ENCODE measurements at regions not wholly inside any gene's neighbourhood (a gene's known extent, or its start where the extent isn't known, plus 50 kb on each side); places are given as distances from the start of the nearest gene placed in this dataset.
A peak's percentile ranks its signal among the peaks of the same experiment; 100 is the strongest.

DNA sequence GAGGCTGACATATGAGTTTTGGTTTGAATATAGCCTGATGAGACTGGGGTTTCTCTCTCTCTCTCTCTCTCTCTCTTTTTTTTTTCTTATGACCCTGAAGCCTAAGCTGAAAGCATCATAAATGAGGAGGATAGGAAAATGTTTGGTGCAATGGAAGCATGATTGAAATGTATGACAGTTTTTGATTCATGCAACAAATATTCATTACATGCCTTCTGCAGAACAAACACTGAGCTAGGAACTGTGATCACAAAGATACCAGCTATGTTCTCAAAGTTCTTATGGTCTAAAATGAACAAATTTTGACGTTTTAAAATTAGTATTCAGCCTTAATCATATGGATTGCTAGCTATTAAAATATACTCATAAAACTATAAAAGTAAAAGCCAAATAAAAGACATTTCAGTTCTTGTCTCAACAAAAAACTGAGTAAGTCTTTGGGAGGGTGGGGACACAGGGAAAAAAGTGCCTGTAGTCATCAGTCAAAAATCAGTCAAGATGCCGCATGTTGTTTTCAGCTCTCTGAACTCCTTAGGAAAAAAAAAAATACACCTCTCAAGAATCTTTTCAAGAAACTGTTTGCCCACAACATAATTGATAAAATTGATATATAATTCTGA is 57.2 kb downstream of the NKX6-1 start:
- no peaks in the 10 kb centered on the region for H3K36me3 ChIP-seq
- no peak overlapping the region for H3K27ac ChIP-seq
- no peak overlapping the region for H3K4me3 ChIP-seq
- DNase-seq (ENCODE audit: low read depth in 1 of 2, low spot score in 2 of 2) = no peak
- H3K9me3 ChIP-seq (replicated peaks) = no peaks in the 10 kb centered on the region
- no peaks in the 10 kb centered on the region for H3K4me1 ChIP-seq (replicated peaks)
- peaks cover 24% of the 10 kb centered on the region for H3K27me3 ChIP-seq (replicated peaks)

DNA sequence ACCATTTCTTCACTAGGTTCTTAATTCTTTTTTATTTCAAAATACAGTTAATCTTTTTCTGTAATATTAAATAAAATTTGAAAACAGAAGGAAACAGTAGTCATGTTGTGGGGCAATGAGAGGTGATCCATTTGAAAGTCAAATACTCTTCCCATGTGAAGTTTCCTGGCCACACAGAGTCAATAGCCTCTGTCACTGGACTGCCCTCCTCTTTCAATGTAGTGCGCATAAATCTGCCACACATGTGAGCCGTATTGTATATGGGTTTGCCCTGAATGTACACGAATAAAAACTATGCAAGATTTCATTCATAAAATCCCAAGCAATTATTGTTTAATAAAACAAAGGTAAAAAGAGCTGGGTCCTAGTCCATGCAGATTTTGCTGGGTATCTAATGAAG is 59.1 kb downstream of the NKX6-1 start:
- H3K4me3 ChIP-seq = no peak overlapping the region
- H3K4me1 ChIP-seq (replicated peaks) = no peaks in the 10 kb centered on the region
- H3K9me3 ChIP-seq (replicated peaks) = no peaks in the 10 kb centered on the region
- H3K36me3 ChIP-seq = no peaks in the 10 kb centered on the region
- DNase-seq (ENCODE audit: low read depth in 1 of 2, low spot score in 2 of 2) = no peak
- no peak overlapping the region for H3K27ac ChIP-seq
- peaks cover 26% of the 10 kb centered on the region for H3K27me3 ChIP-seq (replicated peaks)

DNA sequence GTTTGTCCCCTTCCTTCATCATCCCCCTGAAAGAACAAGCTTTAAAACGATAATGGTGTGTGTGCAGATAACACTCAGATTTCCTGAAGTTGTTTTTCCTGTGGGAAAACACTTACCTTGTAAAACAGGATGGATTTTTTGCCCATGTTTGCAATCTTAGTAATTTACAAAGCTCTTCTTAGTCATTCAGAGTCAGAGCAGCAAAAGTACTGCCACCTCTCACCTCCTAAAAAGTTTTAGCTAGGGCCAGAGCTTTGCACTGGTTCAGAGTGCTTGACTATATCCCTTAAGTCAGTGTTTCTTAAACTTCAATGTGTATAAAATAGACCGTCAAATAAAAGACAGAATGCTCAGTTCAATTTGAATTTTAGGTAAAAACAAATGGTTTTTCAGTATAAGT is 62.3 kb downstream of the NKX6-1 start:
- peaks cover 16% of the 10 kb centered on the region for H3K27me3 ChIP-seq (replicated peaks)
- H3K4me1 ChIP-seq (replicated peaks) = no peaks in the 10 kb centered on the region
- H3K36me3 ChIP-seq = no peaks in the 10 kb centered on the region
- no peak overlapping the region for H3K4me3 ChIP-seq
- no peaks in the 10 kb centered on the region for H3K9me3 ChIP-seq (replicated peaks)
- no peak for DNase-seq (ENCODE audit: low read depth in 1 of 2, low spot score in 2 of 2)
- no peak overlapping the region for H3K27ac ChIP-seq

DNA sequence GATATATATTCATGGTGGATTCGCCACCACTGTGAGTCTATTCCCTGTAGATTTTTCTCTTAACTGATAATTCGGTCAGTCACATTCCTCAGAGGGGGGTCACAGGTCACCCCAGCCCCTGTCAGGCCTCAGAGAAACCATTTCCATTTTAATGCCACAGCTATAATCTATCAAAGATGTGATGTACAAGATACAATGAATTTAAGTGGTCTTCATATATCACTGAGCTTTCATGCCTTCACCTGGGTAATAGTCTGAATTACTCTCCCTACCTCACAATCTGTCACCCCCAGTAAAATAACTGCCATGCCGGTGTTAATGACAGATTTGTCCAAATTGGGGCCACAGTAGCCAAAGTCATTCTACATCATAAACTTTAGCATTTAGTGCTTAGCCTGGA is 64.7 kb downstream of the NKX6-1 start:
- Histone ChIP-seq H3K4me1 (replicated peaks) (no peaks in the 10 kb centered on the region), H3K27ac (no peak overlapping the region), H3K4me3 (no peak overlapping the region), H3K27me3 (replicated peaks) (0 out of 2 replicates have a peak, but pooled peaks cover 2% of the 10 kb centered on the region), H3K36me3 (no peaks in the 10 kb centered on the region), H3K9me3 (replicated peaks) (no peaks in the 10 kb centered on the region)
- DNase-seq (ENCODE audit: low read depth in 1 of 2, low spot score in 2 of 2) = no peak

DNA sequence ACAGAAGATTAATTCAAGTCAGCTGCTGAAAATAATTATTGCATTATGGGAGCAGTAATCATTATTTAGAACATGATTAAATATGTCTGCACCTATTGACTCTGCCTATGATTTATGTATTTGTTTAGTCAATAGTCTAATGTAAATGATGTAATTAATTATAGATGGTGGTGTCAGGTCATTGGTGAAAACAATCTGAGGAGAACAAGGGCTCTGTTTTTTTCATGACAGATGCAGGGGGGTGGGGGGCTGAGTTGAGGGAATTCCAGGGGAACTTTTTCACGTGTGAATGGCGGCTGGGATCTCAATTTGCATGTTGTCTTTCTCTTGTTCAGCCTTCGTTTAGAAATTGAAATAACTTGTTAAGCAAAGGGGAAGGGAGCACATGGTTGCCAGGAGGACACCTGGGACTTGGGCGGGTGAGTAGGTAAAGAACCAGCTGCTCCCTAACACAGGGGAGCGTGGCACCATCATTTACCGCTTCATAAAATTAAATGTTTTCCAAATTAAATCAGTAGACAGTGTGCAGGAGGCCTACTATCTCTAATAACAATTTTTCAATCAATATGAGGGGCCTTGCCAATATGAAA is 65.4 kb downstream of the NKX6-1 start:
- Histone ChIP-seq H3K4me3 (no peak overlapping the region), H3K27ac (no peak overlapping the region), H3K27me3 (replicated peaks) (0 out of 2 replicates have a peak, but pooled peaks cover 2% of the 10 kb centered on the region), H3K9me3 (replicated peaks) (no peaks in the 10 kb centered on the region), H3K36me3 (no peaks in the 10 kb centered on the region), H3K4me1 (replicated peaks) (no peaks in the 10 kb centered on the region)
- DNase-seq (ENCODE audit: low read depth in 1 of 2, low spot score in 2 of 2) = no peak

DNA sequence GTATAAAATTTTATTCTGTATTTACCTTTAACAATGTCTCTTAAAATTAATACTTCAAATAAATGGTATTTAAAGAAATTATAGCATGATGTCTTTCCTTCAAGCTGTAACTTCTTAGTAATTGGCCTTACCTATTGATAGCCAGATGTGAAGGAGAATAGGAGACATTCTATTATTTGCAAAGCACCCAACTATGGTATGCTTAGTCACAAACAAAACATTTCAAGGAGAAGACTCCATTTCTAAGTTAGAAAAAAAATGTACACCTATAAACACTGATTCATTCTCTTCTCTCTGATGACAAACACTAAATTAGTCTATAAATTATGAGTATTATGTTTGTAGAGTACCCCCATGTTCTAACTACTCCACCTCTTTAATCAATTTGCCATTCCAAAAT is 66.4 kb downstream of the NKX6-1 start:
- Histone ChIP-seq H3K27me3 (replicated peaks) (0 out of 2 replicates have a peak, but pooled peaks cover 2% of the 10 kb centered on the region), H3K27ac (no peak overlapping the region), H3K4me3 (no peak overlapping the region), H3K4me1 (replicated peaks) (no peaks in the 10 kb centered on the region), H3K9me3 (replicated peaks) (no peaks in the 10 kb centered on the region), H3K36me3 (no peaks in the 10 kb centered on the region)
- no peak for DNase-seq (ENCODE audit: low read depth in 1 of 2, low spot score in 2 of 2)

DNA sequence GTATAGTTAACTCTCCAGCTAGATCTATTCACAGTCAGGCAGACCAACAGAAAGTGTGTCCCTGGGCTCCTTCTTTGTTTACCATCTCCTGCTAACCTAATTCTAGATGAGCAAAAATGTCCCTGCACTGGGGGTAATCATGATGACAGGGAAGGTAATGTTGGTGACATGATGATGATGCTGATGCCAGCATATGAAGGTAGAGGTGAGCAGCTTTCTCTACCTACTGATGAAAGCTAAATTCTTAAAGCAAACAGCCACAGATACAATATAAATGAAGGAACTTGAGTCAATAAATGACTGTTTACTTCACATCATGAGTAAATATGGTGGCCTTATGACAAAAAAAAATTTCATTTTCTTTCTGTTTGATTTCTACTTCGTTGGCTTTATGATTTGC is 78.5 kb downstream of the NKX6-1 start:
- no peak overlapping the region for H3K27ac ChIP-seq
- DNase-seq (ENCODE audit: low read depth in 1 of 2, low spot score in 2 of 2) = no peak
- H3K36me3 ChIP-seq = no peaks in the 10 kb centered on the region
- no peak overlapping the region for H3K4me3 ChIP-seq
- H3K4me1 ChIP-seq (replicated peaks) = no peaks in the 10 kb centered on the region
- H3K9me3 ChIP-seq (replicated peaks) = no peaks in the 10 kb centered on the region
- no peaks in the 10 kb centered on the region for H3K27me3 ChIP-seq (replicated peaks)

DNA sequence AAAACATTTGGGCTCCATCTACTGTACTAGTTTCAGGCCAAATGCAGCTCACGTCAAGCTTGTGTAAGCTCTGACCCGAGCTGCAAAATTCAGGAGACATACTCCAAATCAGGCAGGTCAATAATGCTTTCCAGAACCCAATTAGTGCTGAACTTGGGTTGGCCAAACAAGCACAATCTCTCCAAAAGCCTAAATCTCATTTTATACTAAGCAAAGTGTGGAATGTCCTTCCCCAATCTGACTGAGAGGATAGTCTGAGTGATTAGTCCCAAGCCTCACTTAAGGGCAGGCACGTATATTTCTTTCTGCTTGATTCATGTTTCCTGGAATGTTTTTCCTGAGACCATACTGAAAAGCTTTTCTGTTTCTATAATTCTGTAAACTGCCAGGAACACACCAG is 79.9 kb downstream of the NKX6-1 start:
- Histone ChIP-seq H3K27me3 (replicated peaks) (no peaks in the 10 kb centered on the region), H3K4me3 (no peak overlapping the region), H3K27ac (no peak overlapping the region), H3K4me1 (replicated peaks) (no peaks in the 10 kb centered on the region), H3K9me3 (replicated peaks) (no peaks in the 10 kb centered on the region), H3K36me3 (no peaks in the 10 kb centered on the region)
- DNase-seq (ENCODE audit: low read depth in 1 of 2, low spot score in 2 of 2) = no peak

DNA sequence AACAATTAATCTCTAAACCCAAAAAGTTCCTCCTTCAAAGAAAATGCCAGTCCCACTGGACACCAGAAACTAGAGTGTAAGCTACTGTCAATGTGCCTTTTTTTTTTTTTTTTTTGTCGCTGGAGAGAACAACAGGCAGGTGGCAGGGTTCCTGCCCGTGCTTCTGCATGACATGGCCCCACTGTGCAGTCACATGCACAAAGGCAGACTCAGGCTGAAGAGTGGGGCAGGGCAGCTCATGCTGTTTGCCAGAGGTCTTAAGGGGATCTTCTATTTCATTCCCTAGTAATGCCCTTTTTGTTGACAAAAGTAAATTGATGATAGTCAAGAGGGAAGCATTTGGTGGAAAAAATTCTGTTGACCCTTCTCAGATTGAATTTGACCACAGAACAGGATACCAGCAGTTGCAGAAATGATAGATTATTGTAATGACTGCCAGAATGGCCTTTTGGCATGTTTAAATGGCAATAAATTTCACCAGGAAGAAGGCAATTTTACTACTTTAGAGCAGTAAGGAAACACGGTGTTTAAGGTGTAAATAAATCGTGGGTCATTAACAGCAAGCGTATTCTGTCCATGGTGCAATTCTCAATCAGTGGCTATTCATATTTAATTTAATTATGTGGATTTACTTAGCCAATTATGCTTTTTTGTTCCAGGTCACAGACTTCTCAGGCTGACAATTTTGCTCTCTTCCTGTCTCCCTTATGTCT is 80.9 kb downstream of the NKX6-1 start:
- Histone ChIP-seq H3K9me3 (replicated peaks) (no peaks in the 10 kb centered on the region), H3K27ac (no peak overlapping the region), H3K27me3 (replicated peaks) (no peaks in the 10 kb centered on the region), H3K36me3 (no peaks in the 10 kb centered on the region), H3K4me1 (replicated peaks) (no peaks in the 10 kb centered on the region), H3K4me3 (no peak overlapping the region)
- DNase-seq (ENCODE audit: low read depth in 1 of 2, low spot score in 2 of 2) = no peak

DNA sequence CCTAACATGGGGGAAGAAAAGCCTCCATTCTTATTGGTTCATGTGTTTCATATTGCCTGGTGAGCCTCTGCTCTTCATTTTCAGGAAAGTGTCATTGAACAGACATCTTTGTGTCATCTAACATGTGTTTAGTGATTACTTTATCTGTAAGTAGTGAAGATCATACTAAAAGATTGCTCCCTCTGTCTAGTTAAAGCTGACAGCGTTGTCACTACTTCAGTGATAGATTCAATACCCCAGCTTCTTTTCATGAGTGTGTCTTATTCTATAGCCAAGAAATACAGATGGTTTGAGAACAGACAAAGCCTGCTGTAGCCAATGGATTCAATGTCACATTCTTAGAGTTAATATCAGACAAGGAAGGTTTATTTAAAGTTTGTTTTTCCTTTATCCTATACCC is 85.1 kb downstream of the NKX6-1 start:
- H3K4me3 ChIP-seq = no peak overlapping the region
- DNase-seq (ENCODE audit: low read depth in 1 of 2, low spot score in 2 of 2) = no peak
- H3K9me3 ChIP-seq (replicated peaks) = no peaks in the 10 kb centered on the region
- H3K27me3 ChIP-seq (replicated peaks) = no peaks in the 10 kb centered on the region
- no peaks in the 10 kb centered on the region for H3K36me3 ChIP-seq
- no peaks in the 10 kb centered on the region for H3K4me1 ChIP-seq (replicated peaks)
- no peak overlapping the region for H3K27ac ChIP-seq

DNA sequence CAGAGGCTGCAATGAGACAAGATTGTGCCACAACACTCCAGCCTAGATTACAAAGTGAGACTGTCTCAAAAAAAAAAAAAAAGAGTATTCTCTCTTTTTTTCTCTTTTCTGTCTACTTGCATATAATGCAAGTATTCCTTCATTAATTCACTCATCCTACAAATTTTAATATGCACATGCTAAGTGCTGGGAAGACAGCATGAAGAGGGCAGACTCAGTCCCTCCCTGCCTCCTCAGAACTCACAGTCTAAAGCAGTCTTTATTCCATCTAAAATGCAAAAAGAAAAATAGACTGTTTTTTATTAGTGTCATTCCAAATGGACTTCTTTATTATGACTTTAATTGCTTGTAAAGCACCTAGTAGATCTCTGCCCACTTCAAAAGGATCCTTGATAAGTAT is 85.6 kb downstream of the NKX6-1 start:
- H3K4me1 ChIP-seq (replicated peaks) = no peaks in the 10 kb centered on the region
- no peaks in the 10 kb centered on the region for H3K9me3 ChIP-seq (replicated peaks)
- no peak overlapping the region for H3K4me3 ChIP-seq
- H3K27me3 ChIP-seq (replicated peaks) = no peaks in the 10 kb centered on the region
- H3K36me3 ChIP-seq = no peaks in the 10 kb centered on the region
- no peak for DNase-seq (ENCODE audit: low read depth in 1 of 2, low spot score in 2 of 2)
- no peak overlapping the region for H3K27ac ChIP-seq

DNA sequence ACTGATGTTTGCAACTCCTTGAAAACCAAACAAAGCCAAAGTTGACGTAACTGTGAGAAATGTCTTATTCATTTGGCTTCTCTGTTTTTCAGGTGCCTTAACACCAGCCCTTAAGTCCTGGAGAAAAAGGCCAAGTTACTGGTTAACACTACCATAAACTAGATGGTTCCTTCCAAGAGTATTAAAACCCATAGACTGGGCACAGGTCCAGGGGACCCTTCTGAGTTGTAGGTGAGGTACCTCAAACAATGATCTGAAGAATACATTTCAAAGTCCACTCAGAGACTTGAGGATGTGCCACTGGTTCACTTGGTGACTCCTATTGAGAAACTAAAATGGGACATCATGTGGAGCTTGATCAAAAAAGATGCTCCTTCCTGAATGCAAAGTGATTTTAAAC is 87.0 kb downstream of the NKX6-1 start:
- Histone ChIP-seq H3K27ac (no peak overlapping the region), H3K27me3 (replicated peaks) (no peaks in the 10 kb centered on the region), H3K36me3 (no peaks in the 10 kb centered on the region), H3K4me1 (replicated peaks) (no peaks in the 10 kb centered on the region), H3K4me3 (no peak overlapping the region), H3K9me3 (replicated peaks) (no peaks in the 10 kb centered on the region)
- DNase-seq (ENCODE audit: low read depth in 1 of 2, low spot score in 2 of 2) = no peak

DNA sequence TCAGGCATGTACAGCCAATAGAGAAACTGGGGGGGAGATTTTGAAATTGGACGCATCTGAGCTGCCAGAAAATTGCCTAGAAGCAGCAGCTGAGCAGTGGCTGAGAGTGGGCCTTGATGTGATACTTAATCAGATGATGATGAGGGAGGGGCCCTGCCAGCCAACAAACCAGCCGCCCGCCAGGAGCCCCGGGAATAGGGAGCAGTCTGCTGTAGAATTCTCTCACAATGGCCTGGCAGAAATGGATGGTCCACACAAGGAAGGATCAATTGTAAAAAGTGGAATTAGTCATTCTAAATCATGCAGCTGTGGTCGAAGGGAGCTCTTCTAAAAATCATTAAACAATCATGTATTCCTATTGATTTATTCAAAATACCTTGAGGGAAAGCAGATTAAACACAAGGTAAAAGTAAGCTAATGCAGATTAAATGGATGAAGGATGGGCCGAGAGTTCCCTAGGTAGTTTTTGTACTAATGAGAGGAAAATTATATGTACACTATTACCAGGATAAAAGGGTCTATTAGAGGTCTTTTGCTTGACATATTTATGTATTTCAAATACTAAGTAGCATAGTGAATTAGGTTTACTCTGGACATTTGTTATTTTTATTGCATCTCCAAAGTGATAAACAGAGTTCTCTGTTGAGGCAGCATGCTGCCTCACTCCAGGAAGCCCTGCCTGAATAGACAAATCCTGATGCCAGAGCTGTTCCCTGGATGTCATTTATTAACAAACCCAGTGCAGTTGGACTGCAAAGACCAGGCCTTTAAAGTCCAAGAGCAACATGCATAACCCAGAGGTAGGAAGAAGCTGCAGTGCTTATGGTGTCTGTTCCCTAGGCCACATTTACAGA is 91.3 kb downstream of the NKX6-1 start:
- Histone ChIP-seq H3K4me1 (replicated peaks) (no peaks in the 10 kb centered on the region; the same call in 1 of the 2 replicates), H3K27me3 (replicated peaks) (no peaks in the 10 kb centered on the region), H3K27ac (no peak overlapping the region), H3K9me3 (replicated peaks) (no peaks in the 10 kb centered on the region), H3K4me3 (no peak overlapping the region), H3K36me3 (no peaks in the 10 kb centered on the region)
- no peak for DNase-seq (ENCODE audit: low read depth in 1 of 2, low spot score in 2 of 2)

DNA sequence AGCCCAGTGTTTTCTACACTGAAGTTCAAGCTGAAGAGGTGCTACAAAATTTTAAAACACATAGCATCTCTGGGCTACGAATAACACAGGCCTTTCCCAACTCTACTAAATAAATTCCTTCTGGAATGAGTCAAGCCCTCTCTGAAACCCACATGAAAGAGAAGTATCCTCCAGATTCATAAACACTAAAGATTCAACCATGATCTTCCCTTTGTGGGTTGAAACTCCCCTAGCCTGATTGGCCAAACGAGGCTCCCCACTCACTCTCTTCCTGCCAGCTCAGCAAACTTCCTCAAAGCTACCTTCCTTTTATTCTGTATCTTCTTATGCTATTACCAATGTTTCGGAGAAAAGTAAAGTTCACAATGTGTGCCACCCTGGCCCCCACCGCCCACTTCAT is 95.4 kb downstream of the NKX6-1 start:
- Histone ChIP-seq H3K27me3 (replicated peaks) (0 out of 2 replicates have a peak, but pooled peaks cover 4% of the 10 kb centered on the region), H3K9me3 (replicated peaks) (no peaks in the 10 kb centered on the region), H3K4me1 (replicated peaks) (no peaks in the 10 kb centered on the region; the same call in 1 of the 2 replicates), H3K36me3 (no peaks in the 10 kb centered on the region), H3K27ac (no peak overlapping the region), H3K4me3 (no peak overlapping the region)
- DNase-seq (ENCODE audit: low read depth in 1 of 2, low spot score in 2 of 2) = peak in 1 of 2 experiments; percentile 27

Data from SJSA1 (cell line).